ENCODE measurements at regions not wholly inside any gene's neighbourhood (a gene's known extent, or its start where the extent isn't known, plus 50 kb on each side); places are given as distances from the start of the nearest gene placed in this dataset.

DNA sequence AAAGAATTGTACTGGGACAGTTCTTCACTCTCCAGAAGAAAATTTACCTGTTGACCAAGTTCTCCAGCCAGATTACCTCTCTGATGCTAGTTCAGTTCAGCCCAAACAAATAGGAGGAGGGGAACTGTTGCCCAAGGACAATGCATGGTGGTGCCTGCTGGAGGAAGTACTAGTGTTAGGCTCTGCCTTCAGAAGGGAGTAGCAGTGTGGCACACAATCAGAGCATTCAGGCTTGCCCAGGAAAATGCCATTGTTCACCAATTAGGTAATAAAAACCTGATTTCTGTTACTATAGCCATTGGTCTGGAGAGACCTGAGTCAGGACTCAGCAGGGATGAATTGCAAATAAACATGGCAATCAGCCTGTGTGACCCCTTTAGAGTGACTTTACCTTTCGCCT lies 720.8 kb upstream of the ZNF608 start:
- Mint-ChIP-seq H3K4me3 (no peak overlapping the region), H3K27me3 (ENCODE audit: low read depth) (no peaks in the 10 kb centered on the region), H3K9me3 (no peaks in the 10 kb centered on the region), H3K27ac (ENCODE audit: unreplicated experiment) (peak overlapping the region; percentile 47), H3K36me3 (ENCODE audit: low read depth) (no peaks in the 10 kb centered on the region), H3K4me1 (peaks cover 28% of the 10 kb centered on the region)
- TF ChIP-seq, protein P1, sequence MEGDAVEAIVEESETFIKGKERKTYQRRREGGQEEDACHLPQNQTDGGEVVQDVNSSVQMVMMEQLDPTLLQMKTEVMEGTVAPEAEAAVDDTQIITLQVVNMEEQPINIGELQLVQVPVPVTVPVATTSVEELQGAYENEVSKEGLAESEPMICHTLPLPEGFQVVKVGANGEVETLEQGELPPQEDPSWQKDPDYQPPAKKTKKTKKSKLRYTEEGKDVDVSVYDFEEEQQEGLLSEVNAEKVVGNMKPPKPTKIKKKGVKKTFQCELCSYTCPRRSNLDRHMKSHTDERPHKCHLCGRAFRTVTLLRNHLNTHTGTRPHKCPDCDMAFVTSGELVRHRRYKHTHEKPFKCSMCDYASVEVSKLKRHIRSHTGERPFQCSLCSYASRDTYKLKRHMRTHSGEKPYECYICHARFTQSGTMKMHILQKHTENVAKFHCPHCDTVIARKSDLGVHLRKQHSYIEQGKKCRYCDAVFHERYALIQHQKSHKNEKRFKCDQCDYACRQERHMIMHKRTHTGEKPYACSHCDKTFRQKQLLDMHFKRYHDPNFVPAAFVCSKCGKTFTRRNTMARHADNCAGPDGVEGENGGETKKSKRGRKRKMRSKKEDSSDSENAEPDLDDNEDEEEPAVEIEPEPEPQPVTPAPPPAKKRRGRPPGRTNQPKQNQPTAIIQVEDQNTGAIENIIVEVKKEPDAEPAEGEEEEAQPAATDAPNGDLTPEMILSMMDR (conservative IDR thresholded peaks at IDR 0.05) = no peak
- no peak for DNase-seq (ENCODE audit: low read depth, low spot score)

DNA sequence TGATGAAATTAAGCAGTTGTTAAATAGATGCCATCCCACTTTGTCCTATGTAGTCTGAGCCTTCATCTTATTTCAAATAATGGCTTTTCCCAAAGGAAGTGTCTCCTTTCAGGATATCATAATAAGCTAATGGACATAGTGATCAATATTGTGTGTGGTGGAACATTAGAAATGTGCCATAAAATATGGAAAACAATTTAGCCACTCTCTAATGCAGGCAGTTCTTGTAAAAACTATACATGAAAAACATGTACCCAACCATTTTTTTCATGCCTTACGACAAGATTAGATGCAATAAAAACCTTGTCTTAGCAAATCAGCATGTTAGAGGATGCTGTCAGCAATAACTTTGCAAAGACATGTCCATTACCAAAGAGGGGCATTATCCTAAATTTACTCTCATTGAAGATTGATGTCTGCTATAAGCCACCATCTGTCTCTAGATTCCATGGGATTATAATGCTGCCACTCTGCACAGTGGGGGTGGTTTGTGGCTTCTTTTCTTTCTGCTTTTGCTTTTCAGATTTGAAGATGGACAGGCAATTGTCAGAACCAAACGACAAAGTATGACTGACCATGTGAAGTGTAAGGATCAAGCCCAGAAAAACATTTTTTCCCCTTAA lies 724.0 kb upstream of the ZNF608 start:
- Mint-ChIP-seq H3K4me3 (no peak overlapping the region), H3K27ac (ENCODE audit: unreplicated experiment) (no peak overlapping the region), H3K27me3 (ENCODE audit: low read depth) (no peaks in the 10 kb centered on the region), H3K4me1 (peaks cover 28% of the 10 kb centered on the region), H3K36me3 (ENCODE audit: low read depth) (no peaks in the 10 kb centered on the region), H3K9me3 (no peaks in the 10 kb centered on the region)
- no peak for DNase-seq (ENCODE audit: low read depth, low spot score)
- TF ChIP-seq, protein P1 (conservative IDR thresholded peaks at IDR 0.05) = no peak

DNA sequence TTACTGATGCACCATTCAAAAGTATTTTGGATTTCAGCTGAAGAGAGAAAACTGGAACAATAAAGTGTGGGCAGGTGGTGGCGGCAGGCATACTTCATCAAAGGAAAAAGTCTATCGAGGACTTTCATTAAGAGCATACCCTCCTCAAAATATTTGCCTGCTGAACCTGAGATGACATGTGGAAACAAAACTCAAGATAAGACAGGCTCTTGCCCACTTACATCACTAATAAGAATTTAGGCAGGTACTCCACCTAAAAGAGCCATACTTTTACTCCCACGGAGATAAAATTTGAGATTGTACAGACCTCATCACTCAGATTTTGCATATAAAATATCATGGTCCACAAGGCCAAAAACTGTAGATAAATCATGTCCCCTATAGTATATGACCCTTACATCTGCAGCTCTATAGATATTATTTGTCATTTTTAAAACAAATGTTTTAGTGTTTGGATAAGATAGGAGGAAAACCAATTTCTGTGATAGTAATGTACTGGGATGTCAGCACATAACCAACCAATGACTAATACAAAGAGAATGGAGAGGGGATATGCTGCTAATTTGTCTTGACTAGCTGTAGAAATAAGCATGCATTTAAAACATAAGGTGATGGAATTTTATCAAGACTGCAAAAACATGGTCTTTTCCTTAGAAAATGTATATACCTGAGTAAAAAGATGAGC lies 730.6 kb upstream of the ZNF608 start:
- TF ChIP-seq, protein P1 (conservative IDR thresholded peaks at IDR 0.05) = no peak
- Mint-ChIP-seq H3K36me3 (ENCODE audit: low read depth) (no peaks in the 10 kb centered on the region), H3K27me3 (ENCODE audit: low read depth) (no peaks in the 10 kb centered on the region), H3K9me3 (no peaks in the 10 kb centered on the region), H3K4me3 (no peak overlapping the region), H3K27ac (ENCODE audit: unreplicated experiment) (no peak overlapping the region), H3K4me1 (peaks cover 25% of the 10 kb centered on the region)
- DNase-seq (ENCODE audit: low read depth, low spot score) = no peak

DNA sequence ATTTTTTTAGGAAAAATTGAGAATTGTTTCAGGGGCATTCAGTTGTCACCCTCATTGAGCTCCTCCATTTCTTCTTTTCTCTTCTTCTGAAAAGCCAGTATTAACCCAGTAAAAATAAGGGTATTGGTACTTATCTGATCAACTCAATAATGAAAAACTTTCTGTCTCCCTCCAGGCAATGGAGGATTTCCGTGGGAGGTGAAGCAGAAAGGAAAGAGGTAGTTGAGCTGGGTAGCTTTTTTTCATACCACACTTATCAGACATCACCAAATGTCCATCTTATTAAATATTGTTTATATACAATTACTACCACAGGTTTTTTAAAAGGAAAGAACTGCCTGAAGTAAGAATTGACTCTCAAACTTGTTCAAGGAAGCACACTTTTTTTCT lies 731.1 kb upstream of the ZNF608 start:
- peaks cover 25% of the 10 kb centered on the region for H3K4me1 Mint-ChIP-seq
- TF ChIP-seq, protein P1 (conservative IDR thresholded peaks at IDR 0.05) = no peak
- H3K27ac Mint-ChIP-seq (ENCODE audit: unreplicated experiment) = no peak overlapping the region
- no peaks in the 10 kb centered on the region for H3K9me3 Mint-ChIP-seq
- H3K27me3 Mint-ChIP-seq (ENCODE audit: low read depth) = no peaks in the 10 kb centered on the region
- no peaks in the 10 kb centered on the region for H3K36me3 Mint-ChIP-seq (ENCODE audit: low read depth)
- no peak for DNase-seq (ENCODE audit: low read depth, low spot score)
- no peak overlapping the region for H3K4me3 Mint-ChIP-seq

DNA sequence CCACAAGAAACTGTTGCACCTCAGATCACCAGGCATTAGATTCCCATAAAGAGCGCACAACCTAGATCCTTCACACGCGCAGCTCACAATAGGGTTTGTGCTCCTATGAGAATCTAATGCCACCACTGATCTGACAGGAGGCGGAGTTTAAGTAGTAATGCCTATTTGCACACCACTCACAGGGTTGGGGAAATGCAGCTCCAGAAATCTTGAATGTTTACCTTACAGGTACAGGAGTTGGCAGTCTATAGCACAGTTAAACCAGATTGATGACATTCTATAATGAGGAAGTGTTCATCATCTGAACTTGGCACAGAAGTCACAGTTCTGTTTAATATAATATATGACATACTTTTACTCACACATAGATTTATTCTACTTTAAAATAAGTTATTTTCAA lies 732.2 kb upstream of the ZNF608 start:
- no peak for DNase-seq (ENCODE audit: low read depth, low spot score)
- Mint-ChIP-seq H3K27ac (ENCODE audit: unreplicated experiment) (no peak overlapping the region), H3K4me3 (no peak overlapping the region), H3K4me1 (peaks cover 31% of the 10 kb centered on the region), H3K9me3 (no peaks in the 10 kb centered on the region), H3K27me3 (ENCODE audit: low read depth) (no peaks in the 10 kb centered on the region), H3K36me3 (ENCODE audit: low read depth) (no peaks in the 10 kb centered on the region)
- TF ChIP-seq, protein P1 (conservative IDR thresholded peaks at IDR 0.05) = no peak

All from neural crest cell (in vitro differentiated cells).